Right lung (tissue), 2 donors: ENCODE measurements at regions not wholly inside any gene's neighbourhood (a gene's known extent, or its start where the extent isn't known, plus 50 kb on each side); places are given as distances from the start of the nearest gene placed in this dataset.
"Not testable (repeated sequence)": the region's sequence is repeated elsewhere in the genome, so short reads cannot be mapped to it uniquely, and the experiment has no call there.

Experiments
- DNase-seq, 2 donors: peaks; one replicate each; pipeline ENCODE4 v3.0.0-alpha.2; 2013

- no peak for DNase-seq
Observed at GRCh38 chrX:46366381-46367207, 178.6 kb downstream of the ZNF674 start.

- DNase-seq = no peak
Observed at GRCh38 chrX:46354481-46354880, 190.7 kb downstream of the ZNF674 start.

DNA sequence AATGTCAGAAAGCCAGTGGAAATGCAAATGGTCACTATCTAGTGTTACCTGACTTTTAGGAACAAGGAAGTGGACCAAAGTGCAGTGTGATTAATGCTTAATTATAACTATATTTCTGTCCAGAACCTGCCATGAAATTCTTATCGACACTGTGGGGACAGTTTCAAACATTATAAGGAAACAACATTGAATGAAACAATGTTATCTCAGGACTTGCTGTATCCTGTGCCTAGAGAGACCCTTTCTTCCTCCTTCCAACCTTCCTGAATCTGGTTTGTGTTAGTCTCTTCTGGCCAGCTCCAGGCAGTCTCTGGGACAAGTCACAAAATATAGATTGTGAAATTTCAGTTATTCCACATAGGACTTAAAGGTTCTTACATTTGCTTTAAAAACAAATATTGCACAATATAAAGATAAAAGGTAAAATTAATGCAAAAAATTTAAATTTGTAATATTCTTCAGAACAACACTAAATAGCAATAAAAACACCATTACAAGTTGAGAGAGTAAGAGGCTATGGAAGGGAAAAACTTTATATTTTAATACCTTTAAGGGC is 203.4 kb downstream of the ZNF674 start:
- DNase-seq = no peak

- DNase-seq = no peak
Observed at GRCh38 chrX:46340696-46341095, 204.5 kb downstream of the ZNF674 start.

DNA sequence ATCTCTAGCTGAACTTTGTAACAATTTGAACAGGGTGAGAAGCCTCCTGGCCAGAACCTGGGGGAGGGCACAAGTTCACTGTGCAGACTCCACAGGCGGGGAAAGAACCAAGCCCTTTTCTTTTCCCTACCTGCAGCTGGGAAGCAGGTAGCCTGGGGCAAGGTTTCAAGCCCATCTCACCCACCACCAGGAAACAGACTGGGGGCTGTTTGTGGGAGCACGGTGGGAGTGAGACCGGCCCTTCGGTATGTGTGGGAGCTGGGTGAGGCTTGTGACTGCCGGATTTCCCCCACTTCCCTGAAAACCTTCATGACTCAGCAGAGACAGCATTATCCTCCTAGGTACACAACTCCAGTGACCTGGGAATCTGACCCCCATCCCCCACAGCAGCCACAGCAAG is 211.7 kb downstream of the ZNF674 start:
- DNase-seq = no peak

DNA sequence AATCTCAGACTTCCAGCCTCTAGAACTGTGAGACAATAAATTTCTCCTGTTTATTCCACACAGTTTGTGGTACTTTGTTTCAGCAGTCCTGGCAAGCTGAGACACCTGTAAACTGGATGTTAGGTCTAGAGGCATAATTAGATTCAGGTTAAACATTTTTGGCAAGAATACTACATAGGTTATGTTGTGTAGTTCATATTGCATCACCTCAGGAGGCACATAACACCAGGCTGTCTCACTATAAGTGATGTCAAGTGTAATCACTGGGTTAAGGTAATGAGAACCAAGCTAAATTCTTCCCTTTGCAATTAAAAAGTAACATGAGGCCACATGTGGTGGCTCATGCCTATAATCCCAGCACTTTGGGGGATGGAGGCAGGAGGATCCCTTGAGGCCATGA is 214.2 kb downstream of the ZNF674 start:
- DNase-seq = no peak

DNA sequence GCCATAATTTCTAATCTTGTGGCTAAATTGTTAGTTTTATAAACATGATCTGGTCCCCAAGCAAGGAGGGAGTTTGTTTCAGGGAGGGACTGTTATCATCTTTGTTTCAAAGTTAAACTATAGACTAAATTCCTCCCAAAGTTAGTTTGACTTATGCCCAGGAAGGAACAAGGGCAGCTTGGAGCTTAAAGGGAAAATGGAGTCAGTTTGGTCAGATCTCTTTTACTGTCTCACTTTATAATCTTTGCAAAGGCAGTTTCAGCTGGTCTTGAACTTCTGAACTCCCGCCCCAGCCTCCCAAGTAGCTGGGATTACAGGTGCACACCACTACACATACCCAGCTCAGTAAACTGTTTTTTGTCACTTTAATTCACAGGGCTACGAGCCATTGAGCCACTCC is 214.7 kb downstream of the ZNF674 start:
- DNase-seq = no peak

DNA sequence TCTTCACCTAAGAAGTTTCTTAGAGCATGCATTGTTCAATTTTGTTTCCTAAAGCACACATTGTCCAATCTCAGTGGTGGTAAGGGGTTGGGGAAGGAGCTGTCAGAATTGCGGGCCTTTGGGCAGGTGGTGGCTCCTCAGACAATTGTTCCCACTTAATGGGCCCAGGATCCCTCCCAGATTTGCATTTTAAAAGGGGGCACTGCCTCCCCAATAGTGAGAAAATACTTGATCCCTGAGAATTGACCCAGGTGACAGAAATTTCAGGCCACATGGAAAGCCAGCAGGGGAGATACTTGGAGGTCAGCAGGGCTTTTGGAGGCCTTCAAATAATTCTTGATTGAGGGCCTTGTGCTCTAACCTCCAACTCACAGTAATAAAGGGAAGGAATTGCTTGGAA is 217.1 kb downstream of the ZNF674 start:
- no peak for DNase-seq

DNA sequence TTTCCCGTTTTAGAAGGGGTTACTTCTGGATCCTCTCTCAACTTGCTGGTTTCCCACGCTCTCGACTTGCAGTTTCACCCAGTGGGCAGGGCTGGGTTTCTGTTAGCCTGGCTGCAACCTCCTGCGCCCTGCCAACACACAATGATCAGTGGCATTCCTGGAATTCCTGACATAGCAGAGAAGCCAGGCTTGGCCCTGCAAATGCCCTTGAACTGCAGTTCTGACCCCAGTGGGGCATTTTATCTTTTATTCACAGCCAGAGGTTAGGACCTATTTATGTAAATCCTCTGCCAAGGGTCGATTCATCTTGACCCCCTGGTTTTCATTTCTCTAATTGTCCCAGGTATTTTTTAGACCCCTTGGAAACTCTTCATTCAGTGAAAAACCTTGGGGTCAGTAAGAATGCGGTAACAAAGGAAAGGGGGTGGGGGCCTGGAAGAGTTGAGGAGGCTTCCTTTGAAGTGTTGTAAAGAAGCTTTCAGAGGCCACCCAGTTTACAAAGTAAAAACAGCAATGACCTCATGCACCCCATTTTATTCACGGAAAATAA is 217.6 kb downstream of the ZNF674 start:
- DNase-seq = no peak

DNA sequence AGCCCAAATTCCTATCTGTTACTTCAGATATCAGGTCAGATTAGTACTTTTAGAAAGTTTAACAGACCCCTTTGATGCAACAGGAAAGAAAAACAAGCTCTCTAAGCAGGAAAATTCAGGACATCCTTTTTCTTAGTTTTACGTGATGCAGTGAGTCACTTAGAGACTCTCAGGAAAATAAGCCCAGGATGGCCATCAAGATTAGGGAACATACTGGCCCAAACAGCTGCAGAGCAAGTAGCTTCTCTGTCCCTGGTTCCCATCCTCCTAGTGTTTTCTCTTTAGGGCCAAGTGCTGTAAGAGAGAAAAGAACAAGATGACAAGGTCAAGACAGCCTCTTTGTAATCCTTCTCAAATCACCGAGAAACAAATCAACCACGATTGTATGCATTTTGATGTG is 219.1 kb downstream of the ZNF674 start:
- no peak for DNase-seq

GRCh38 chrX:46325312-46325877 is 219.8 kb downstream of the ZNF674 start:
- DNase-seq = no peak

GRCh38 chrX:46324166-46324565 is 221.1 kb downstream of the ZNF674 start:
- no peak for DNase-seq

DNA sequence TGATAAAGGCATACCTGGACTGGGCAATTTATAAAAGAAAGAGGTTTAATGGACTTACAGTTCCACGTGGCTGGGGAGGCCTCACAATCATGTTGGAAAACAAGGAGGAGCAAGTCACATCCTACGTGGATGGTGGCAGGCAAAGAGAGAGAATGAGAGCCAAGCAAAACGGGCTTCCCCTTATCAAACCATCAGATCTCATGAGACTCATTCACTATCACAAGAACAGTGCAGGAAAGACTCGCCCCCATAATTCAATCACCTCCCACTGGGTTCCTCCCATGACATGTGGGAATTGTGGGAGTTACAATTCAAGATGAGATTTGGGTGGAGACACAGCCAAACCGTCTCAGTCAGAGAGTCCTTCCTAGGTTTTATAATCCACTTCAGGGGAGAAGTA is 222.3 kb downstream of the ZNF674 start:
- not testable (repeated sequence) for DNase-seq

- DNase-seq = no peak
Observed at GRCh38 chrX:46321676-46322075, 223.5 kb downstream of the ZNF674 start.

DNA sequence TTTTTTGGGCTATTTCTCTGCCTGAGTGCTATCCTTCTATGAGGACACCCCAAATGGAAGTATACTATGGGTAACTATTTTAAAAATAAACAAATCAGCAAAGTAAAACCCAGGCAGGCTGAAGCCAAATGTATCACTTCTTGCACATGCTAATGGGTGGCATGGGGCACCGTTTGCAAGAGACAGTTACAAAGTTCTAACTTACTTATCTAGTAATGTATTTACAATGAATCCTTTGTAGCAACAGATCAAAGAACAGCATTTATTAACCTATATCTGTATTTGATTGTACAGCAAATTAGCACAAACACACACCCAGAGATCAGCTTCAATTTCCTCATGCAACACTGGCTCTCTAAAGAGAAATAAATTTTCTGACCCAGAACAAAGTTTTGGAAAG is 225.5 kb downstream of the ZNF674 start:
- no peak for DNase-seq

GRCh38 chrX:46318551-46318950 is 226.7 kb downstream of the ZNF674 start:
- DNase-seq = no peak

GRCh38 chrX:46317163-46317562 is 228.1 kb downstream of the ZNF674 start:
- no peak for DNase-seq

GRCh38 chrX:46311581-46312120 is 233.6 kb downstream of the ZNF674 start:
- DNase-seq = no peak

- no peak for DNase-seq
Observed at GRCh38 chrX:46310815-46311497, 234.3 kb downstream of the ZNF674 start.

DNA sequence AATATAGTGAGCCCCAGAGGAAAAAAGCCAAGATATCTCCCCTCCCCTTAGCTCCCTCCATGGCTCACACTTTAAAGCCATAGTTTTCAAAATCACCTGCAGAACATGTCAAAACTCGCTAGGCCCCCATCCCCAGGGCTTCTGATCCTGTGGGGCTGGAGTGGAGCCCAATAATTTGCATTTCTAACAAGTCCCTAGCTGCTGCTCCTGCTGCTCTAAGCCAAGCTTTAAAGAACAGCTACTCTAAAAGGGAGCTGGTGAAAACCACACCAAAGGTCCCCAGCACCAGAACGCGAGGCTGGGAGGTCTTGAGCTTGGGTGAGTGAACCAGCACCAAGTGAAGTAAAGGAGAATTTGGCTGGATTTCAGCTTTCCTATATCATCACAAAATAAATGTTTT is 237.1 kb downstream of the ZNF674 start:
- no peak for DNase-seq

DNA sequence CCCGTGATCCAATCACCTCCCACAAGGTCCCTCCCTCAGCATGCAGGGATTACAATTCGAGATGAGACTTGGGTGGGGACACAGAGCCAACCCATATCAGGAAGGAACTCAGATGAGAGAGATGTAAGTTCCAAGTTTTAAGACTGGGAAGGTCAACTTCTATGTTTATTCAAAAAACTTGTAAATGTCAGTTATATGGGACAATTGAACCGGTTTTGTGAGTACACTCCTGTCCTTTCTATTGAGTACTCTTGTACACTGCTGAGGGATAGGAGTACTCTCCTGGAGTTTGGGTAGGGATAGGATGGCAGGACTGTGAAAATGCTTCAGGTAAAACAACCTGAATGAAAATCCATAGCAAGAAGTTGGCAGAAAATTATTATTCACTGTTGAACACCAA is 239.1 kb downstream of the ZNF674 start:
- DNase-seq = no peak

DNA sequence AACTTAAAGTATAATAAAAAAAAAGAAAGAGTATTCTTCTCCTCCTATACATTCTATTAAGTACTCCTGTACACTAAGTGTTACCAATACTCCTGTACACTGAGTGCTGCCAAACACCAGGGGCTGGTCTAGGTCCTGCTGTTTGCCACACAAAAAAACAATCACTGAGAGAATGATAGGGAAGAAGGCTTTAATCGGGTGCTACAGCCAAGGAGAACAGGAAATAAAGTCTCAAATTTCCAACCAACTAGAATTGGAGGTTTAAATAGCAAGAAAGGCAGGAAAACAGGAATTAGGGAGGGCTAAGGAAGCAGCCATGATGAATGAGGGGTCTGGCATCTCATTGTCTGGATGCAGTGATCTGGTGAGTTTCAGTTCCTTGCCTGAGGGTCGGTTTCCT is 239.8 kb downstream of the ZNF674 start:
- DNase-seq = no peak
